GM23248 (cell line): ENCODE measurements at regions not wholly inside any gene's neighbourhood (a gene's known extent, or its start where the extent isn't known, plus 50 kb on each side); places are given as distances from the start of the nearest gene placed in this dataset.

ENCODE experiments used
- DNase-seq: peaks from one replicate; pipeline ENCODE4 v3.0.0-alpha.2; 2015
- H2AFZ ChIP-seq: fragments of 200-600 bp; sonication (generic); 2 replicates; pipeline ENCODE4 v1.6.1; 2016; ENCODE audit warnings: antibody characterized with exemption
- H3F3A ChIP-seq: fragments of 200-600 bp; sonication (generic); 2 replicates; pipeline ENCODE4 v1.6.1; 2016; ENCODE audit warnings: mild to moderate bottlenecking, antibody characterized with exemption, mixed run types; ENCODE audit not compliant: insufficient read depth
- H3K27ac ChIP-seq: fragments of 200-600 bp; sonication (generic); 2 replicates; pipeline ENCODE4 v1.5.1; 2016; ENCODE audit warnings: mild to moderate bottlenecking
- H3K27me3 ChIP-seq: fragments of 200-600 bp; sonication (generic); replicated peaks from 2 replicates; pipeline ENCODE4 v1.6.1; 2016; ENCODE audit warnings: mild to moderate bottlenecking; ENCODE audit not compliant: insufficient read depth
- H3K36me3 ChIP-seq: fragments of 200-600 bp; sonication (generic); 2 replicates; pipeline ENCODE4 v1.6.1; 2016; ENCODE audit warnings: low read depth, mild to moderate bottlenecking
- H3K4me1 ChIP-seq: fragments of 200-600 bp; sonication (generic); 2 replicates; pipeline ENCODE4 v1.6.1; 2016; ENCODE audit warnings: mild to moderate bottlenecking; ENCODE audit not compliant: insufficient read depth
- H3K4me2 ChIP-seq: fragments of 200-600 bp; sonication (generic); one replicate; pipeline ENCODE4 v1.6.1; 2016; ENCODE audit warnings: mild to moderate bottlenecking; ENCODE audit not compliant: unreplicated experiment
- H3K4me3 ChIP-seq: fragments of 200-600 bp; sonication (generic); 2 replicates; pipeline ENCODE4 v1.5.1; 2016; ENCODE audit warnings: mild to moderate bottlenecking
- H3K79me2 ChIP-seq: fragments of 200-600 bp; sonication (generic); 2 replicates; pipeline ENCODE4 v1.6.1; 2016; ENCODE audit warnings: mild to moderate bottlenecking; ENCODE audit not compliant: insufficient read depth
- H3K9ac ChIP-seq: fragments of 200-600 bp; sonication (generic); 2 replicates; pipeline ENCODE4 v1.6.1; 2016; ENCODE audit warnings: mild to moderate bottlenecking
- H3K9me2 ChIP-seq: fragments of 200-600 bp; sonication (generic); 2 replicates; pipeline ENCODE4 v1.6.1; 2016; ENCODE audit warnings: mixed run types, mild to moderate bottlenecking, moderate library complexity; ENCODE audit not compliant: insufficient read depth
- H3K9me3 ChIP-seq: fragments of 200-600 bp; sonication (generic); one replicate; pipeline ENCODE4 v1.6.1; 2017; ENCODE audit warnings: low read depth
- H4K20me1 ChIP-seq: fragments of 200-600 bp; sonication (generic); 2 replicates; pipeline ENCODE4 v1.6.0; 2016; ENCODE audit not compliant: insufficient read depth
- EZH2 ChIP-seq: fragments of 200-600 bp; sonication (generic); IDR thresholded peaks from 2 replicates; pipeline ENCODE4 v1.6.1; 2018; ENCODE audit warnings: antibody characterized with exemption, mild to moderate bottlenecking; ENCODE audit not compliant: insufficient read depth, poor library complexity, severe bottlenecking
- EZH2phosphoT487 ChIP-seq: fragments of 200-600 bp; sonication (generic); IDR thresholded peaks from 2 replicates; pipeline ENCODE4 v1.6.1; 2018; ENCODE audit warnings: antibody characterized with exemption, moderate library complexity, mild to moderate bottlenecking, low read depth; ENCODE audit not compliant: insufficient read depth
- WGBS, 2 experiments: methylation state at CpG; one replicate each; pipeline ENCODE4 v1.1.6; 2015 to 2017; ENCODE audit warnings: low lambda C conversion rate in 2 of 2, low coverage in 1 of 2; ENCODE audit errors: missing lambda C conversion rate in 2 of 2; 5-methylcytosine and 5-hydroxymethylcytosine counted together
- in situ Hi-C: fragments of 300-500 bp; cut with MboI; formaldehyde crosslinking; loops from 2 replicates; pipeline ENCODE4 v1.15.0; 2020

GRCh38 chr17:71666047-71666446 is 454.8 kb upstream of the SOX9 start:
- Histone ChIP-seq H3K27me3 (no peaks in the 10 kb centered on the region), H2AFZ (no peak overlapping the region), H3K9me3 (no peaks in the 10 kb centered on the region), H3K79me2 (no peaks in the 10 kb centered on the region), H3K4me1 (no peaks in the 10 kb centered on the region), H3K4me2 (no peak overlapping the region), H3K9me2 (no peaks in the 10 kb centered on the region), H3K9ac (no peak overlapping the region), H3K36me3 (no peaks in the 10 kb centered on the region), H3K27ac (no peak overlapping the region), H4K20me1 (no peaks in the 10 kb centered on the region), H3K4me3 (no peak overlapping the region), H3F3A (no peaks in the 10 kb centered on the region)
- 49 to 50% methylated on average over 2 of the region's 2 CpGs for WGBS, 2 experiments
- TF ChIP-seq EZH2phosphoT487 (no peak), EZH2 (no peak)
- in situ Hi-C loops, result no loop called here
- DNase-seq, result no peak

GRCh38 chr17:71667661-71668060 is 453.2 kb upstream of the SOX9 start:
- Histone ChIP-seq H2AFZ (no peak overlapping the region), H3K9ac (no peak overlapping the region), H3K9me2 (no peaks in the 10 kb centered on the region), H3F3A (no peaks in the 10 kb centered on the region), H3K36me3 (no peaks in the 10 kb centered on the region), H3K4me3 (no peak overlapping the region), H3K4me2 (no peak overlapping the region), H3K9me3 (no peaks in the 10 kb centered on the region), H3K4me1 (no peaks in the 10 kb centered on the region), H3K79me2 (no peaks in the 10 kb centered on the region), H3K27ac (no peak overlapping the region), H4K20me1 (no peaks in the 10 kb centered on the region), H3K27me3 (no peaks in the 10 kb centered on the region)
- peak; percentile 10 for DNase-seq
- WGBS, 2 experiments, result 93 to 100% methylated on average over 1 of the region's 1 CpG
- in situ Hi-C loops, result no loop called here
- TF ChIP-seq EZH2, result no peak
- TF ChIP-seq EZH2phosphoT487, result no peak

GRCh38 chr17:71668807-71669206 is 452.0 kb upstream of the SOX9 start:
- H3K4me2 ChIP-seq, result no peak overlapping the region
- TF ChIP-seq EZH2phosphoT487, result no peak
- WGBS, 2 experiments, result 9 to 10% methylated on average over 2 of the region's 2 CpGs
- DNase-seq, result no peak
- H3K27ac ChIP-seq, result no peak overlapping the region
- no peak overlapping the region for H3K9ac ChIP-seq
- H3K4me3 ChIP-seq, result no peak overlapping the region
- H4K20me1 ChIP-seq, result no peaks in the 10 kb centered on the region
- no peaks in the 10 kb centered on the region for H3K27me3 ChIP-seq
- in situ Hi-C loops, result no loop called here
- no peaks in the 10 kb centered on the region for H3F3A ChIP-seq
- no peaks in the 10 kb centered on the region for H3K9me2 ChIP-seq
- no peaks in the 10 kb centered on the region for H3K36me3 ChIP-seq
- no peaks in the 10 kb centered on the region for H3K9me3 ChIP-seq
- no peaks in the 10 kb centered on the region for H3K79me2 ChIP-seq
- H2AFZ ChIP-seq, result no peak overlapping the region
- no peaks in the 10 kb centered on the region for H3K4me1 ChIP-seq

GRCh38 chr17:71677439-71677838 is 443.4 kb upstream of the SOX9 start:
- in situ Hi-C loops, result no loop called here
- Histone ChIP-seq H3K79me2 (no peaks in the 10 kb centered on the region), H2AFZ (no peak overlapping the region), H3K4me1 (no peaks in the 10 kb centered on the region), H3K36me3 (no peaks in the 10 kb centered on the region), H4K20me1 (no peaks in the 10 kb centered on the region), H3K9me3 (no peaks in the 10 kb centered on the region), H3K9ac (no peak overlapping the region), H3K9me2 (no peaks in the 10 kb centered on the region), H3K4me3 (no peak overlapping the region), H3K27ac (no peak overlapping the region), H3K4me2 (no peak overlapping the region), H3K27me3 (no peaks in the 10 kb centered on the region), H3F3A (no peaks in the 10 kb centered on the region)
- TF ChIP-seq EZH2phosphoT487 (no peak), EZH2 (no peak)
- WGBS, 2 experiments, result 44 to 51% methylated on average over 4 of the region's 4 CpGs
- peak; percentile 1 for DNase-seq

- H3K4me3 ChIP-seq, result no peak overlapping the region
- in situ Hi-C loops, result no loop called here
- H2AFZ ChIP-seq, result no peak overlapping the region
- H4K20me1 ChIP-seq, result no peaks in the 10 kb centered on the region
- no peaks in the 10 kb centered on the region for H3K9me3 ChIP-seq
- H3K9me2 ChIP-seq, result no peaks in the 10 kb centered on the region
- no peaks in the 10 kb centered on the region for H3K4me1 ChIP-seq
- no peak overlapping the region for H3K27ac ChIP-seq
- DNase-seq, result no peak
- H3F3A ChIP-seq, result no peaks in the 10 kb centered on the region
- no peak overlapping the region for H3K9ac ChIP-seq
- H3K27me3 ChIP-seq, result no peaks in the 10 kb centered on the region
- WGBS, 2 experiments, result 34 to 39% methylated on average over 2 of the region's 2 CpGs
- H3K79me2 ChIP-seq, result no peaks in the 10 kb centered on the region
- TF ChIP-seq EZH2, result no peak
- no peak for TF ChIP-seq EZH2phosphoT487
- no peaks in the 10 kb centered on the region for H3K36me3 ChIP-seq
- H3K4me2 ChIP-seq, result no peak overlapping the region
These were observed 441.0 kb upstream of the SOX9 start for GRCh38 chr17:71679832-71680231.
